PC-9 (cell line): ENCODE measurements at regions not wholly inside any gene's neighbourhood (a gene's known extent, or its start where the extent isn't known, plus 50 kb on each side); places are given as distances from the start of the nearest gene placed in this dataset.
A peak's percentile ranks its signal among the peaks of the same experiment; 100 is the strongest.

Experiments used
- BruUV-seq: library from RNA; stranded (reverse); fragments of 400-500 nt; replicated peaks from 2 replicates; lab custom pipeline; 2021; lab: Mats Ljungman, UMichigan
- CTCF ChIA-PET: fragments of 300-600 bp; sonication (Branson Sonifier 250); formaldehyde crosslinking; loops from one replicate; lab custom pipeline; 2022; ENCODE audit warnings: antibody characterized with exemption; lab: Charles Lee
- POLR2A ChIA-PET: fragments of 300-600 bp; sonication (Branson Sonifier 250); formaldehyde crosslinking; loops from one replicate; lab custom pipeline; 2022; ENCODE audit warnings: antibody characterized with exemption; ENCODE audit not compliant: unreplicated experiment; lab: Charles Lee
- DNase-seq, 2 experiments: peaks; one replicate each; pipeline versions ENCODE4 v3.0.0 to v3.0.0-alpha.2; 2015 to 2022; ENCODE audit warnings: mixed read lengths in 1 of 2
- H2AFZ ChIP-seq: fragments of 200-600 bp; sonication (generic); 2 replicates; pipeline ENCODE4 v1.8.1; 2017; ENCODE audit warnings: antibody characterized with exemption
- H3F3A ChIP-seq: fragments of 200-600 bp; sonication (generic); 2 replicates; pipeline ENCODE4 v1.8.1; 2017; ENCODE audit warnings: antibody characterized with exemption, mild to moderate bottlenecking, low read depth; ENCODE audit not compliant: insufficient read depth
- H3K27ac ChIP-seq: fragments of 200-600 bp; sonication (generic); 2 replicates; pipeline ENCODE4 v1.6.1; 2016; ENCODE audit warnings: mixed run types
- H3K27me3 ChIP-seq: fragments of 200-600 bp; sonication (generic); 2 replicates; pipeline ENCODE4 v1.6.1; 2016; ENCODE audit warnings: low read depth, mixed run types; ENCODE audit not compliant: insufficient read depth
- H3K36me3 ChIP-seq: fragments of 200-600 bp; sonication (generic); 2 replicates; pipeline ENCODE4 v1.6.1; 2016; ENCODE audit warnings: low read depth, mixed run types
- H3K4me1 ChIP-seq: fragments of 200-600 bp; sonication (generic); replicated peaks from 2 replicates; pipeline ENCODE4 v1.6.1; 2016; ENCODE audit warnings: mixed run types; ENCODE audit not compliant: insufficient read depth
- H3K4me2 ChIP-seq: fragments of 200-600 bp; sonication (generic); 2 replicates; pipeline ENCODE4 v1.6.1; 2017; ENCODE audit warnings: mixed run types
- H3K4me3 ChIP-seq: fragments of 200-600 bp; sonication (generic); 2 replicates; pipeline ENCODE4 v1.6.1; 2016; ENCODE audit warnings: mixed run types
- H3K79me2 ChIP-seq: fragments of 200-600 bp; sonication (generic); 2 replicates; pipeline ENCODE4 v1.6.1; 2017; ENCODE audit warnings: low read depth, mixed run types
- H3K9me2 ChIP-seq: fragments of 200-600 bp; sonication (generic); 2 replicates; pipeline ENCODE4 v1.8.1; 2017; ENCODE audit warnings: mild to moderate bottlenecking; ENCODE audit not compliant: insufficient read depth
- H3K9me3 ChIP-seq: fragments of 200-600 bp; sonication (generic); 2 replicates; pipeline ENCODE4 v1.8.1; 2016; ENCODE audit warnings: low read depth; ENCODE audit not compliant: insufficient read depth
- H4K20me1 ChIP-seq: fragments of 200-600 bp; sonication (generic); 2 replicates; pipeline ENCODE4 v1.8.1; 2017; ENCODE audit not compliant: insufficient read depth
- EZH2 ChIP-seq: fragments of 200-600 bp; sonication (generic); IDR thresholded peaks from 2 replicates; pipeline ENCODE4 v1.8.0; 2017; ENCODE audit warnings: antibody characterized with exemption, low read depth
- intact Hi-C: fragments of 100-400 bp; cut with micrococcal nuclease; formaldehyde crosslinking; loops from one replicate; pipeline ENCODE4 v1.10.0; 2022; ENCODE audit not compliant: unreplicated experiment
- TF ChIP-seq, protein P1 (sequence below): fragments of 200-600 bp; sonication (generic); conservative IDR thresholded peaks from 2 replicates; pipeline ENCODE4 v1.6.1; 2017; ENCODE audit warnings: mixed run types, antibody characterized with exemption, mild to moderate bottlenecking, moderate library complexity

DNA sequence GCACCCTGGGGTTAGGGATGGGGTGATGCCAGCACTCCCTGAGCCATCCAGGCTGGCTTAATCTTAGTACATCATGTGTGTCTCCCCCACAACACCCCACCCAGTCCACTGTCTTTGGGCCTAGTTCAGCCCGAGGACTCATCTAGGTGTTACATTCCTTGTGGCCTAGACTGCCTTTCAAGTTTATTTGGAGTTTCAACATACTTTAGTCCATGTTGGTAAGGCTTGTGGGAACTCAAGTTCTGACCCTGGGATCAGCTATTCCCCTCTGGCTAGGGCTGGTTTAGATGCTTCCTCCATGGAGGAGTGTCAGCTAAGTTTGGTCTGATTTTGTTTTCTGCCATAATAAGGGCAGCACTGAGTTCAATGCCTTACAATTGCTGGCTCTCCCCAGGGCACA, 302.4 kb downstream of the SMARCA2 start:
- Histone ChIP-seq H3K4me1 (no peaks in the 10 kb centered on the region), H3K27me3 (no peaks in the 10 kb centered on the region), H3K4me2 (no peak overlapping the region), H2AFZ (no peak overlapping the region), H3K36me3 (no peaks in the 10 kb centered on the region), H3K9me3 (no peaks in the 10 kb centered on the region; the same call in 1 of the 2 replicates), H3K27ac (no peak overlapping the region), H4K20me1 (no peaks in the 10 kb centered on the region), H3K4me3 (no peak overlapping the region), H3F3A (no peaks in the 10 kb centered on the region), H3K9me2 (no peaks in the 10 kb centered on the region), H3K79me2 (no peaks in the 10 kb centered on the region)
- TF ChIP-seq EZH2 = no peak
- TF ChIP-seq, protein P1, sequence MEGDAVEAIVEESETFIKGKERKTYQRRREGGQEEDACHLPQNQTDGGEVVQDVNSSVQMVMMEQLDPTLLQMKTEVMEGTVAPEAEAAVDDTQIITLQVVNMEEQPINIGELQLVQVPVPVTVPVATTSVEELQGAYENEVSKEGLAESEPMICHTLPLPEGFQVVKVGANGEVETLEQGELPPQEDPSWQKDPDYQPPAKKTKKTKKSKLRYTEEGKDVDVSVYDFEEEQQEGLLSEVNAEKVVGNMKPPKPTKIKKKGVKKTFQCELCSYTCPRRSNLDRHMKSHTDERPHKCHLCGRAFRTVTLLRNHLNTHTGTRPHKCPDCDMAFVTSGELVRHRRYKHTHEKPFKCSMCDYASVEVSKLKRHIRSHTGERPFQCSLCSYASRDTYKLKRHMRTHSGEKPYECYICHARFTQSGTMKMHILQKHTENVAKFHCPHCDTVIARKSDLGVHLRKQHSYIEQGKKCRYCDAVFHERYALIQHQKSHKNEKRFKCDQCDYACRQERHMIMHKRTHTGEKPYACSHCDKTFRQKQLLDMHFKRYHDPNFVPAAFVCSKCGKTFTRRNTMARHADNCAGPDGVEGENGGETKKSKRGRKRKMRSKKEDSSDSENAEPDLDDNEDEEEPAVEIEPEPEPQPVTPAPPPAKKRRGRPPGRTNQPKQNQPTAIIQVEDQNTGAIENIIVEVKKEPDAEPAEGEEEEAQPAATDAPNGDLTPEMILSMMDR = no peak
- intact Hi-C loops = no loop called here
- ChIA-PET CTCF (no interaction called here), POLR2A (no interaction called here)
- no TSS peak for BruUV-seq
- DNase-seq = peak in 1 of 2 experiments; percentile 41

DNA sequence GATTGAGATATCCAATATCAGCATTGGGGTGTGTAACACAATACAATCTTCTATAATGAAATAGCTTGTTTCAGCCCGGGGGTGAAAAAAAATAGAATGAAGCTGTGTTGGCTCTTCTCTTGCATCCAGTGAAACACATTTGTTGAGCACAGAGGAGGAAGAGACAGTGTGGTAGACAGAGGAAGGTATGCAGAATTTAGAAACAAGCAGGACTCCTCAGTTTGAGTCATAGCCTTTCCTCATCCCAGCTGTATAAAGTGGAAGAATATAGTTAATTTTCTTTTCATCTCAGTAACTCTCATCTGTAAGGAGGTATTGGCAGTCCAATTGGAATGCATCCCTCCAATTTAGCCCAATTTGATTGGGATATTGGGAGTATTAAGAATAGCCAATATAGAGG, 302.2 kb upstream of the VLDLR start:
- BruUV-seq = no TSS peak
- no peaks in the 10 kb centered on the region for H3K36me3 ChIP-seq
- TF ChIP-seq EZH2 = no peak
- TF ChIP-seq, protein P1 = no peak
- H3K27ac ChIP-seq = no peak overlapping the region
- intact Hi-C loops = no loop called here
- no peaks in the 10 kb centered on the region for H3K4me1 ChIP-seq
- no peaks in the 10 kb centered on the region for H3K9me2 ChIP-seq
- no peaks in the 10 kb centered on the region for H3K27me3 ChIP-seq
- H3K4me3 ChIP-seq = no peak overlapping the region
- ChIA-PET POLR2A (no interaction called here), CTCF (no interaction called here)
- no peaks in the 10 kb centered on the region for H3F3A ChIP-seq
- no peak overlapping the region for H3K4me2 ChIP-seq
- no peaks in the 10 kb centered on the region for H3K79me2 ChIP-seq
- no peak overlapping the region for H2AFZ ChIP-seq
- DNase-seq = no peak
- no peaks in the 10 kb centered on the region for H4K20me1 ChIP-seq
- no peaks in the 10 kb centered on the region for H3K9me3 ChIP-seq

DNA sequence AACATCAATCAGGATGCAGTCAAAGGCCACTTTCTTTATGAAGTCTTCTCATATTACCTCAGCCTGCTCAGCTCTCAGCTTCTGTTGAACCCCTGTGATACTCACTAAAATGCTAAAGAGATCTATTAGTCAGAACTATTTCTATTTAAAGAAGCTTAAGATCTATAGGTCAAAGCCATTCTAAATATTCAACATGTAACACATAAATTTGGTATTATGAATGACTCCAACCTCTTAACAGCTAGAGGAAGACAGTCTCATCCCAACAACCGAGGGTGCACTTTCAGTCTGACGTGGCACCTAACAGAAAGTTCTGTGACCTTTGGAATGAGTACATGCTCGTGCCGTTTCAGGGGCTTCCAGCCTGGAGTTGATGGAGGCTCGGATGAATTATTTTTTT, 301.5 kb upstream of the VLDLR start:
- H3K9me2 ChIP-seq = no peaks in the 10 kb centered on the region
- ChIA-PET CTCF (no interaction called here), POLR2A (no interaction called here)
- no peaks in the 10 kb centered on the region for H3K9me3 ChIP-seq
- no TSS peak for BruUV-seq
- no peak overlapping the region for H3K27ac ChIP-seq
- no peaks in the 10 kb centered on the region for H3K4me1 ChIP-seq
- H3F3A ChIP-seq = no peaks in the 10 kb centered on the region
- H3K4me3 ChIP-seq = no peak overlapping the region
- no peak overlapping the region for H2AFZ ChIP-seq
- intact Hi-C loops = no loop called here
- H3K36me3 ChIP-seq = no peaks in the 10 kb centered on the region
- no peak for DNase-seq
- H3K79me2 ChIP-seq = no peaks in the 10 kb centered on the region
- H4K20me1 ChIP-seq = no peaks in the 10 kb centered on the region
- TF ChIP-seq, protein P1 = no peak
- no peak for TF ChIP-seq EZH2
- no peak overlapping the region for H3K4me2 ChIP-seq
- no peaks in the 10 kb centered on the region for H3K27me3 ChIP-seq
